A549 (cell line): ENCODE measurements at regions not wholly inside any gene's neighbourhood (a gene's known extent, or its start where the extent isn't known, plus 50 kb on each side); places are given as distances from the start of the nearest gene placed in this dataset.

Experiments
- ATAC-seq, 2 experiments: fragments of 200-7000 bp in 1 of 2; fragments of >200 bp in 1 of 2; cut with Nextera tagmentation in 1 of 2; cut with Tn5 transposase in 1 of 2; 3 replicates each; pipeline versions ENCODE4 v1.8.0 to v1.9.1; 2018 to 2020; ENCODE audit warnings: mild to moderate bottlenecking in 1 of 2, moderate library complexity in 1 of 2
- CTCF ChIA-PET: fragments of 300-600 bp; sonication (Branson Sonifier 250); formaldehyde crosslinking; extraction: SDS; loops from one replicate; lab custom pipeline; 2021; ENCODE audit warnings: antibody characterized with exemption, inconsistent platforms; lab: Yijun Ruan, JAX
- POLR2A ChIA-PET: fragments of 350-600 bp; formaldehyde crosslinking; extraction: SDS; loops from one replicate; lab custom pipeline; 2021; ENCODE audit warnings: antibody characterized with exemption, inconsistent platforms; lab: Yijun Ruan, JAX
- DNase-seq, 2 experiments: peaks; one replicate each; pipeline versions ENCODE4 v3.0.0 to v3.0.0-alpha.2; 2011 to 2016; ENCODE audit warnings: low read depth in 1 of 2, low spot score in 1 of 2
- FAIRE-seq: peaks from 2 replicates; lab custom pipeline; 2011; peaks lifted over from hg19 to GRCh38; lab: Jason Lieb, UNC
- H3K27ac ChIP-seq, 2 experiments: fragments of >200 bp; sonication (Bioruptor Twin); formaldehyde crosslinking; 3 replicates each; pipeline ENCODE4 v1.5.1; 2016 to 2017
- H3K4me1 ChIP-seq: fragments of >200 bp; sonication (Bioruptor Twin); formaldehyde crosslinking; 3 replicates; pipeline ENCODE4 v1.6.1; 2016
- H3K4me2 ChIP-seq: fragments of >200 bp; sonication (Bioruptor Twin); formaldehyde crosslinking; 3 replicates; pipeline ENCODE4 v1.6.1; 2016
- H3K4me3 ChIP-seq: fragments of >200 bp; sonication (Bioruptor Twin); formaldehyde crosslinking; 3 replicates; pipeline ENCODE4 v1.5.1; 2016
- H3K9me3 ChIP-seq: fragments of >200 bp; sonication (Bioruptor Twin); formaldehyde crosslinking; 3 replicates; pipeline ENCODE4 v1.6.1; 2016
- CBX8 ChIP-seq: fragments of 200-600 bp; sonication (generic); IDR thresholded peaks from 2 replicates; pipeline ENCODE4 v1.6.1; 2016
- CHD2 ChIP-seq: fragments of 150-350 bp; IDR thresholded peaks from 2 replicates; pipeline ENCODE4 v1.6.1; 2014; ENCODE audit warnings: low read length; ENCODE audit not compliant: partially characterized antibody
- GATA3 ChIP-seq: IDR thresholded peaks from 2 replicates; pipeline ENCODE4 v1.6.1; 2012; ENCODE audit warnings: borderline replicate concordance
- HEYL ChIP-seq: fragments of 250-450 bp; sonication (Bioruptor Pico); IDR thresholded peaks from 2 replicates; pipeline ENCODE4 v1.8.0; 2021; ENCODE audit warnings: mild to moderate bottlenecking, moderate library complexity
- HOXB13 ChIP-seq: fragments of 250-450 bp; sonication (Bioruptor Pico); IDR thresholded peaks from 2 replicates; pipeline ENCODE4 v1.5.0; 2020; ENCODE audit warnings: low read depth, mild to moderate bottlenecking, moderate library complexity
- JUN ChIP-seq, 2 experiments: fragments of >200 bp; sonication (Bioruptor Twin); formaldehyde crosslinking; IDR thresholded peaks; 2 replicates in 1 of 2; 3 replicates in 1 of 2; pipeline ENCODE4 v1.6.1; 2016 to 2017
- KDM5A ChIP-seq: fragments of 200-600 bp; sonication (generic); IDR thresholded peaks from 2 replicates; pipeline ENCODE4 v1.6.1; 2016; ENCODE audit warnings: antibody characterized with exemption, mild to moderate bottlenecking
- MAZ ChIP-seq: fragments of 150-350 bp; IDR thresholded peaks from 2 replicates; pipeline ENCODE4 v1.6.1; 2014; ENCODE audit warnings: antibody characterized with exemption, low read depth, low read length, borderline replicate concordance
- MYC ChIP-seq: IDR thresholded peaks from 2 replicates; pipeline ENCODE4 v1.6.1; 2012; ENCODE audit warnings: mild to moderate bottlenecking, inconsistent platforms, low read length, improper control_type of control experiment, borderline replicate concordance
- NPAS2 ChIP-seq: fragments of 250-450 bp; sonication (Bioruptor Pico); IDR thresholded peaks from 2 replicates; pipeline ENCODE4 v1.8.0; 2022; ENCODE audit warnings: mild to moderate bottlenecking, moderate library complexity, borderline replicate concordance
- PBX3 ChIP-seq: IDR thresholded peaks from 2 replicates; pipeline ENCODE4 v1.6.1; 2012
- RAD21 ChIP-seq, 2 experiments: fragments of >200 bp in 1 of 2; sonication (Bioruptor Twin) in 1 of 2; formaldehyde crosslinking in 1 of 2; IDR thresholded peaks in 1 of 2; conservative IDR thresholded peaks in 1 of 2; 2 replicates in 1 of 2; 3 replicates in 1 of 2; pipeline ENCODE4 v1.6.1; 2012 to 2018; ENCODE audit warnings: inconsistent platforms in 1 of 2
- RCOR1 ChIP-seq: fragments of 150-350 bp; IDR thresholded peaks from 2 replicates; pipeline ENCODE4 v1.6.1; 2014; ENCODE audit warnings: antibody characterized with exemption, low read length, low read depth
- SREBF2 ChIP-seq: fragments of 450-650 bp; IDR thresholded peaks from 2 replicates; pipeline ENCODE4 v1.6.1; 2014; ENCODE audit warnings: mild to moderate bottlenecking, moderate library complexity
- TP53 ChIP-seq: fragments of 250-450 bp; sonication (Bioruptor Pico); IDR thresholded peaks from 2 replicates; pipeline ENCODE4 v1.5.0; 2021; ENCODE audit warnings: mild to moderate bottlenecking, moderate library complexity
- ZSCAN20 ChIP-seq: fragments of 250-450 bp; sonication (Bioruptor Pico); IDR thresholded peaks from 2 replicates; pipeline ENCODE4 v1.8.0; 2022; ENCODE audit warnings: mild to moderate bottlenecking, moderate library complexity
- WGBS: methylation state at CpG from one replicate; pipeline ENCODE4 v1.1.6; 2017; ENCODE audit errors: missing lambda C conversion rate; 5-methylcytosine and 5-hydroxymethylcytosine counted together
- TF ChIP-seq, protein P1 (sequence below): fragments of 200-600 bp; sonication (generic); IDR thresholded peaks from 2 replicates; pipeline ENCODE4 v1.6.1; 2016; ENCODE audit warnings: antibody characterized with exemption, mild to moderate bottlenecking, moderate library complexity
- TF ChIP-seq, protein P2 (sequence below): fragments of >200 bp; sonication (Bioruptor Twin); formaldehyde crosslinking; IDR thresholded peaks from 3 replicates; pipeline ENCODE4 v1.5.1; 2016

DNA sequence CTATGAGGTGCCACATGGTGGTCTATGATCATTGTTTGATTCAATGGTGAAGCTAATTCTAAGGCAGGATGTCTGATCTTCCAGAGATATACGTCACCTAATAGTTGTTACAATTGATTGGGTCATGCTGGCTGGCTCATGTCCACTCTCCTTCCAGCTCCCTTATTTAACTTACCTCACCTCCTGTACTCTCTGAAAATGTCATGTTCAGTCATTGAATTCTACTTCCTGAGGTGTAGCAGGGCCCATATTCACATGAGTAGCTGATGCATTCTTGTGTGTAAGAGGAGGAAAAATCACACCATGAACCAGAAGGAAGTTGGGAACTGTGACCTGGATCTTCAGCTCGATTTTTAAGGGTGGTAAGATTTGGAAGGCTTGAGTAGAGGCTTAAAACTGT is 795.8 kb downstream of the QKI start:
- ChIA-PET CTCF (no interaction called here), POLR2A (no interaction called here)
- WGBS, result 6% methylated on average over 2 of the region's 2 CpGs
- H3K27ac ChIP-seq, result no peak overlapping the region
- FAIRE-seq (no peak), DNase-seq (no peak), ATAC-seq (no peak)
- no peaks in the 10 kb centered on the region for H3K9me3 ChIP-seq
- no peak overlapping the region for H3K4me2 ChIP-seq
- H3K4me3 ChIP-seq, result no peak overlapping the region
- no peak for TF ChIP-seq SREBF2
- no peak for TF ChIP-seq TP53
- no peak for TF ChIP-seq CBX8
- no peak for TF ChIP-seq PBX3
- TF ChIP-seq MAZ, result no peak
- TF ChIP-seq KDM5A, result no peak
- no peak for TF ChIP-seq ZSCAN20 (CRISPR knock-in tag)
- TF ChIP-seq HOXB13 (CRISPR knock-in tag), result no peak
- TF ChIP-seq NPAS2 (CRISPR knock-in tag), result no peak
- no peak for TF ChIP-seq GATA3
- no peak for TF ChIP-seq JUN (IDR thresholded peaks at IDR 0.05)
- TF ChIP-seq MYC, result no peak
- TF ChIP-seq HEYL (CRISPR knock-in tag), result no peak
- TF ChIP-seq, protein P1, sequence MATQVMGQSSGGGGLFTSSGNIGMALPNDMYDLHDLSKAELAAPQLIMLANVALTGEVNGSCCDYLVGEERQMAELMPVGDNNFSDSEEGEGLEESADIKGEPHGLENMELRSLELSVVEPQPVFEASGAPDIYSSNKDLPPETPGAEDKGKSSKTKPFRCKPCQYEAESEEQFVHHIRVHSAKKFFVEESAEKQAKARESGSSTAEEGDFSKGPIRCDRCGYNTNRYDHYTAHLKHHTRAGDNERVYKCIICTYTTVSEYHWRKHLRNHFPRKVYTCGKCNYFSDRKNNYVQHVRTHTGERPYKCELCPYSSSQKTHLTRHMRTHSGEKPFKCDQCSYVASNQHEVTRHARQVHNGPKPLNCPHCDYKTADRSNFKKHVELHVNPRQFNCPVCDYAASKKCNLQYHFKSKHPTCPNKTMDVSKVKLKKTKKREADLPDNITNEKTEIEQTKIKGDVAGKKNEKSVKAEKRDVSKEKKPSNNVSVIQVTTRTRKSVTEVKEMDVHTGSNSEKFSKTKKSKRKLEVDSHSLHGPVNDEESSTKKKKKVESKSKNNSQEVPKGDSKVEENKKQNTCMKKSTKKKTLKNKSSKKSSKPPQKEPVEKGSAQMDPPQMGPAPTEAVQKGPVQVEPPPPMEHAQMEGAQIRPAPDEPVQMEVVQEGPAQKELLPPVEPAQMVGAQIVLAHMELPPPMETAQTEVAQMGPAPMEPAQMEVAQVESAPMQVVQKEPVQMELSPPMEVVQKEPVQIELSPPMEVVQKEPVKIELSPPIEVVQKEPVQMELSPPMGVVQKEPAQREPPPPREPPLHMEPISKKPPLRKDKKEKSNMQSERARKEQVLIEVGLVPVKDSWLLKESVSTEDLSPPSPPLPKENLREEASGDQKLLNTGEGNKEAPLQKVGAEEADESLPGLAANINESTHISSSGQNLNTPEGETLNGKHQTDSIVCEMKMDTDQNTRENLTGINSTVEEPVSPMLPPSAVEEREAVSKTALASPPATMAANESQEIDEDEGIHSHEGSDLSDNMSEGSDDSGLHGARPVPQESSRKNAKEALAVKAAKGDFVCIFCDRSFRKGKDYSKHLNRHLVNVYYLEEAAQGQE, result no peak
- no peak for TF ChIP-seq RCOR1
- no peak for TF ChIP-seq RAD21 (conservative IDR thresholded peaks at IDR 0.05 in 1 of 2, IDR thresholded peaks at IDR 0.05 in 1 of 2)
- H3K4me1 ChIP-seq, result no peaks in the 10 kb centered on the region

GRCh38 chr6:164208371-164208770 is 793.9 kb downstream of the QKI start:
- CTCF ChIA-PET, result no interaction called here
- H3K9me3 ChIP-seq, result no peaks in the 10 kb centered on the region
- WGBS, result 20% methylated on average over 8 of the region's 8 CpGs
- DNase-seq (no peak), ATAC-seq (no peak)
- H3K27ac ChIP-seq, result no peak overlapping the region
- no peak overlapping the region for H3K4me2 ChIP-seq
- TF ChIP-seq, protein P2, sequence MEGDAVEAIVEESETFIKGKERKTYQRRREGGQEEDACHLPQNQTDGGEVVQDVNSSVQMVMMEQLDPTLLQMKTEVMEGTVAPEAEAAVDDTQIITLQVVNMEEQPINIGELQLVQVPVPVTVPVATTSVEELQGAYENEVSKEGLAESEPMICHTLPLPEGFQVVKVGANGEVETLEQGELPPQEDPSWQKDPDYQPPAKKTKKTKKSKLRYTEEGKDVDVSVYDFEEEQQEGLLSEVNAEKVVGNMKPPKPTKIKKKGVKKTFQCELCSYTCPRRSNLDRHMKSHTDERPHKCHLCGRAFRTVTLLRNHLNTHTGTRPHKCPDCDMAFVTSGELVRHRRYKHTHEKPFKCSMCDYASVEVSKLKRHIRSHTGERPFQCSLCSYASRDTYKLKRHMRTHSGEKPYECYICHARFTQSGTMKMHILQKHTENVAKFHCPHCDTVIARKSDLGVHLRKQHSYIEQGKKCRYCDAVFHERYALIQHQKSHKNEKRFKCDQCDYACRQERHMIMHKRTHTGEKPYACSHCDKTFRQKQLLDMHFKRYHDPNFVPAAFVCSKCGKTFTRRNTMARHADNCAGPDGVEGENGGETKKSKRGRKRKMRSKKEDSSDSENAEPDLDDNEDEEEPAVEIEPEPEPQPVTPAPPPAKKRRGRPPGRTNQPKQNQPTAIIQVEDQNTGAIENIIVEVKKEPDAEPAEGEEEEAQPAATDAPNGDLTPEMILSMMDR, result no peak
- TF ChIP-seq, all 56 proteins: peak for 0
- POLR2A ChIA-PET, result no interaction called here
- Histone ChIP-seq H3K4me3 (no peak overlapping the region), H3K4me1 (no peaks in the 10 kb centered on the region)
- no peak for FAIRE-seq

DNA sequence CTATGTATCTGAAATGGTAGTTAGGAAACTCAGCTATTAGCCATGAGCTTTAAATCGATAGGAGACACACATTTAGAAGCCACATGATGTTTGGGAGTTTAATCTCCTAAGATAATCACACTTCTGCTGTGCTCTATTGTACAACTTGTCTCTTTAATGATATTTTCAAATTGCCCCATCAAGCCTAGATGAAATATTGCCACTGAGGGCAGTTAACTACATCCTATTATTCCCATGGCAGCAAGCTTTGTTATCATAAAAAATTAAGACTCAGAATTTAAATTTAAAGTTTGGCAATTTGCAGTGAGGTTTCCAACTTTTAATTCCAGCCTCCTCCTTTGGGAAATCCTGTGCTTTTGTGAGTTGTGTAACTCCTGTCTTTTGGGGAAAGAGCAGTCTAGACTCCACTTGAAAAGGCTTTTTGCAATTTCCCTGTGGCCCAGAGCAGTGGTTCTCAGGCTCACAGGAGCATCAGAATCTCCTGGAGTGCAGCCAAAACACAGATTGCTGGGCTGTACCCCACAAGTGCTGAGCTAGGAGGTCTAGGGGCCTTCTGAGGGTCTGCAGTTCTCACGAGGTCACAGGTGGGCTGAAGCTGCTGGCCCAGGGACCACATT is 792.4 kb downstream of the QKI start:
- ATAC-seq (no peak), DNase-seq (no peak), FAIRE-seq (no peak)
- no peak for TF ChIP-seq CHD2
- H3K4me1 ChIP-seq, result no peaks in the 10 kb centered on the region
- CTCF ChIA-PET, result no interaction called here
- no peak overlapping the region for H3K27ac ChIP-seq
- H3K9me3 ChIP-seq, result no peaks in the 10 kb centered on the region
- WGBS, result 3% methylated on average over 2 of the region's 2 CpGs
- POLR2A ChIA-PET, result no interaction called here
- H3K4me3 ChIP-seq, result no peak overlapping the region
- no peak overlapping the region for H3K4me2 ChIP-seq
